ENCODE measurements at regions not wholly inside any gene's neighbourhood (a gene's known extent, or its start where the extent isn't known, plus 50 kb on each side); places are given as distances from the start of the nearest gene placed in this dataset.
A peak's percentile ranks its signal among the peaks of the same experiment; 100 is the strongest.
"Not testable (repeated sequence)": the region's sequence is repeated elsewhere in the genome, so short reads cannot be mapped to it uniquely, and the experiment has no call there.

- Histone ChIP-seq H3K4me3 (replicated peaks; ENCODE audit: insufficient read depth, low read length) (no peak overlapping the region), H3K27me3 (ENCODE audit: insufficient read depth, poor library complexity, severe bottlenecking) (no peaks in the 10 kb centered on the region), H3K27ac (replicated peaks) (no peak overlapping the region)
- DNase-seq (ENCODE audit: low read depth in 1 of 2, low spot score in 1 of 2): peak in 1 of 2 experiments; percentile 4
- TF ChIP-seq REST (IDR thresholded peaks at IDR 0.05; ENCODE audit: insufficient replicate concordance, low read depth) (no peak), CTCF (IDR thresholded peaks at IDR 0.05; ENCODE audit: insufficient read depth, low read length) (no peak)
These were observed 568.9 kb upstream of the ACVR2A start for GRCh38 chr2:147275943-147276342.

GRCh38 chr2:147273628-147274027, 571.2 kb upstream of the ACVR2A start:
- H3K4me3 ChIP-seq (replicated peaks; ENCODE audit: insufficient read depth, low read length): no peak overlapping the region
- no peak for TF ChIP-seq CTCF (IDR thresholded peaks at IDR 0.05; ENCODE audit: insufficient read depth, low read length)
- no peak for TF ChIP-seq GABPA (IDR thresholded peaks at IDR 0.05; ENCODE audit: low read depth)
- TF ChIP-seq POLR2AphosphoS5 (IDR thresholded peaks at IDR 0.05; ENCODE audit: low read depth): no peak
- no peak for DNase-seq (ENCODE audit: low read depth in 1 of 2, low spot score in 1 of 2)

GRCh38 chr2:147273106-147273505, 571.7 kb upstream of the ACVR2A start:
- DNase-seq (ENCODE audit: low read depth in 1 of 2, low spot score in 1 of 2): no peak
- H3K4me3 ChIP-seq (replicated peaks; ENCODE audit: insufficient read depth, low read length): no peak overlapping the region
- H3K27me3 ChIP-seq (ENCODE audit: insufficient read depth, poor library complexity, severe bottlenecking): no peaks in the 10 kb centered on the region
- TF ChIP-seq SPI1 (IDR thresholded peaks at IDR 0.05; ENCODE audit: borderline replicate concordance, low read depth) (no peak), POLR2AphosphoS5 (IDR thresholded peaks at IDR 0.05; ENCODE audit: low read depth) (no peak), REST (IDR thresholded peaks at IDR 0.05; ENCODE audit: insufficient replicate concordance, low read depth) (no peak), CTCF (IDR thresholded peaks at IDR 0.05; ENCODE audit: insufficient read depth, low read length) (no peak), GABPA (IDR thresholded peaks at IDR 0.05; ENCODE audit: low read depth) (no peak)
- no peak overlapping the region for H3K27ac ChIP-seq (replicated peaks)

More at GRCh38 chr2:147273628-147274027, 571.2 kb upstream of the ACVR2A start:
- Histone ChIP-seq H3K27me3 (ENCODE audit: insufficient read depth, poor library complexity, severe bottlenecking) (no peaks in the 10 kb centered on the region), H3K27ac (replicated peaks) (no peak overlapping the region)

GRCh38 chr2:147269581-147269980, 575.2 kb upstream of the ACVR2A start:
- not testable (repeated sequence) for H3K27me3 ChIP-seq (ENCODE audit: insufficient read depth, poor library complexity, severe bottlenecking); H3K4me3 ChIP-seq (replicated peaks; ENCODE audit: insufficient read depth, low read length); DNase-seq (ENCODE audit: low read depth in 1 of 2, low spot score in 1 of 2); H3K27ac ChIP-seq (replicated peaks)

Measured in HL-60 (cell line).